ENCODE measurements at regions not wholly inside any gene's neighbourhood (a gene's known extent, or its start where the extent isn't known, plus 50 kb on each side); places are given as distances from the start of the nearest gene placed in this dataset.

GRCh38 chr6:166745801-166746668 is 119.0 kb upstream of the RPS6KA2 start:
- Histone ChIP-seq H3K23ac (ENCODE audit: insufficient read length, low read depth, low read length) (no peak overlapping the region), H3T11ph (ENCODE audit: low read length) (no peak overlapping the region), H2BK12ac (ENCODE audit: insufficient read length, low read depth, low read length) (no peak overlapping the region), H2AK5ac (ENCODE audit: insufficient read length, low read length) (no peak overlapping the region), H3K4me1 (ENCODE audit: insufficient read depth, low read length) (peaks cover 3% of the 10 kb centered on the region; the same call in 1 of the 2 replicates), H3K23me2 (ENCODE audit: insufficient read length, low read depth, low read length, poor library complexity, severe bottlenecking) (no peaks in the 10 kb centered on the region), H3K79me2 (ENCODE audit: insufficient read depth, low read length) (no peaks in the 10 kb centered on the region), H3K4ac (ENCODE audit: low read depth, low read length) (no peak overlapping the region), H2BK5ac (ENCODE audit: insufficient read length, low read length) (no peak overlapping the region), H3K18ac (ENCODE audit: insufficient read length, low read depth, low read length) (no peak overlapping the region), H4K91ac (ENCODE audit: insufficient read length, low read depth, low read length) (no peak overlapping the region), H3K27ac (ENCODE audit: insufficient read length, low read depth, low read length) (no peak overlapping the region), H4K5ac (ENCODE audit: insufficient read length, low read depth, low read length) (no peak overlapping the region), H3K9me3 (ENCODE audit: control insufficient read depth, low read depth, low read length) (no peaks in the 10 kb centered on the region), H2BK15ac (ENCODE audit: low read depth, low read length) (no peak overlapping the region), H3K9ac (ENCODE audit: extremely low read depth, insufficient read length, low read length) (no peak overlapping the region), H3K14ac (ENCODE audit: insufficient read depth, low read length) (no peak overlapping the region), H2AFZ (ENCODE audit: low read length) (no peak overlapping the region), H2BK120ac (ENCODE audit: low read depth, low read length, poor library complexity, severe bottlenecking) (no peak overlapping the region), H3K56ac (ENCODE audit: insufficient read length, low read depth, low read length) (no peak overlapping the region), H4K8ac (replicated peaks; ENCODE audit: insufficient read length, low read depth, low read length) (no peak overlapping the region), H3K79me1 (ENCODE audit: insufficient read depth, low read depth, low read length, poor library complexity, severe bottlenecking) (no peaks in the 10 kb centered on the region), H4K20me1 (ENCODE audit: control insufficient read depth, insufficient read depth, insufficient read length) (no peaks in the 10 kb centered on the region), H3K27me3 (ENCODE audit: insufficient read depth, low read length) (no peaks in the 10 kb centered on the region), H2BK20ac (ENCODE audit: low read depth, low read length, poor library complexity, severe bottlenecking) (no peak overlapping the region), H3K4me2 (ENCODE audit: insufficient read depth, insufficient read length, low read length) (no peak overlapping the region)
- TF ChIP-seq, protein P1, sequence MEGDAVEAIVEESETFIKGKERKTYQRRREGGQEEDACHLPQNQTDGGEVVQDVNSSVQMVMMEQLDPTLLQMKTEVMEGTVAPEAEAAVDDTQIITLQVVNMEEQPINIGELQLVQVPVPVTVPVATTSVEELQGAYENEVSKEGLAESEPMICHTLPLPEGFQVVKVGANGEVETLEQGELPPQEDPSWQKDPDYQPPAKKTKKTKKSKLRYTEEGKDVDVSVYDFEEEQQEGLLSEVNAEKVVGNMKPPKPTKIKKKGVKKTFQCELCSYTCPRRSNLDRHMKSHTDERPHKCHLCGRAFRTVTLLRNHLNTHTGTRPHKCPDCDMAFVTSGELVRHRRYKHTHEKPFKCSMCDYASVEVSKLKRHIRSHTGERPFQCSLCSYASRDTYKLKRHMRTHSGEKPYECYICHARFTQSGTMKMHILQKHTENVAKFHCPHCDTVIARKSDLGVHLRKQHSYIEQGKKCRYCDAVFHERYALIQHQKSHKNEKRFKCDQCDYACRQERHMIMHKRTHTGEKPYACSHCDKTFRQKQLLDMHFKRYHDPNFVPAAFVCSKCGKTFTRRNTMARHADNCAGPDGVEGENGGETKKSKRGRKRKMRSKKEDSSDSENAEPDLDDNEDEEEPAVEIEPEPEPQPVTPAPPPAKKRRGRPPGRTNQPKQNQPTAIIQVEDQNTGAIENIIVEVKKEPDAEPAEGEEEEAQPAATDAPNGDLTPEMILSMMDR (conservative IDR thresholded peaks at IDR 0.05), result peak; percentile 31; the same call in 2 of the 3 replicates
- H3K9me3 Mint-ChIP-seq, result peaks cover 0 to 3% of the 10 kb centered on the region in 2 experiments; a peak in 1 of 5 replicates
- H3K27me3 Mint-ChIP-seq (ENCODE audit: low read depth), result peaks cover 7% of the 10 kb centered on the region
- no CpG with 5 or more reads among the region's 16 CpGs for WGBS (ENCODE audit: extremely low coverage, insufficient read length, low lambda C conversion rate)
- no peaks in the 10 kb centered on the region for H3K36me3 Mint-ChIP-seq (ENCODE audit: insufficient read depth in 1 of 3, low read depth in 3 of 3)
- no peak overlapping the region for H3K27ac Mint-ChIP-seq
- H3K4me3 Mint-ChIP-seq, result no peak overlapping the region
- DNase-seq, result no peak
- H3K4me1 Mint-ChIP-seq, result peaks cover 21 to 27% of the 10 kb centered on the region in 2 experiments

All from H9 (cell line).